Heart right ventricle (tissue), 16 donors: ENCODE measurements at regions not wholly inside any gene's neighbourhood (a gene's known extent, or its start where the extent isn't known, plus 50 kb on each side); places are given as distances from the start of the nearest gene placed in this dataset.

Experiments used
- ATAC-seq, 8 donors: fragments of 200-7000 bp; cut with Tn5 transposase; one replicate each; pipeline ENCODE4 v1.9.1; 2020; ENCODE audit warnings: mild to moderate bottlenecking in 8 of 8, moderate library complexity in 8 of 8, moderate number of reproducible peaks in 1 of 8
- DNase-seq, 2 donors: peaks; one replicate each; pipeline ENCODE4 v3.0.0-alpha.2; 2020
- H3K27ac ChIP-seq, 10 donors: fragments of 200-600 bp; sonication (generic) in 2 of 10; one replicate each; pipeline versions ENCODE4 v1.5.0 to v1.8.0; 2020 to 2022; ENCODE audit warnings: mild to moderate bottlenecking in 3 of 10
- H3K27me3 ChIP-seq, 7 donors: fragments of 200-600 bp; one replicate each; pipeline ENCODE4 v1.8.0; 2021 to 2022; ENCODE audit warnings: mild to moderate bottlenecking in 2 of 7
- H3K36me3 ChIP-seq, 9 donors: fragments of 200-600 bp; sonication (generic) in 1 of 9; one replicate each; pipeline versions ENCODE4 v1.5.0 to v1.8.0; 2020 to 2022; ENCODE audit warnings: mild to moderate bottlenecking in 2 of 9
- H3K4me1 ChIP-seq, 9 donors: fragments of 200-600 bp; sonication (generic) in 1 of 9; one replicate each; pipeline versions ENCODE4 v1.5.0 to v1.8.0; 2020 to 2022; ENCODE audit warnings: mild to moderate bottlenecking in 4 of 9
- H3K4me3 ChIP-seq, 10 donors: fragments of 200-600 bp; sonication (generic) in 2 of 10; one replicate each; pipeline versions ENCODE4 v1.5.0 to v1.8.0; 2020 to 2022; ENCODE audit warnings: mild to moderate bottlenecking in 7 of 10, moderate library complexity in 2 of 10
- H3K9me3 ChIP-seq, 11 donors: fragments of 200-600 bp in 10 of 11; sonication (generic) in 2 of 11; one replicate each; pipeline versions ENCODE4 v1.5.0 to v1.8.0; 2013 to 2022; ENCODE audit warnings: mild to moderate bottlenecking in 2 of 11, control low read depth in 1 of 11, moderate library complexity in 1 of 11
- WGBS, 2 donors: extraction: QIAGEN DNeasy Blood & Tissue Kit; methylation state at CpG; one replicate each; pipeline ENCODE4 v1.1.7; 2013; ENCODE audit warnings: inconsistent platforms in 1 of 2; 5-methylcytosine and 5-hydroxymethylcytosine counted together
- intact Hi-C, 10 donors: fragments of 100-400 bp; cut with DNase I; formaldehyde crosslinking; loops; one replicate each; pipeline versions ENCODE4 v1.11.1 to v1.14.2; 2022
- TF ChIP-seq, protein P1 (sequence below), 9 donors: fragments of 200-600 bp; sonication (generic) in 2 of 9; IDR thresholded peaks; one replicate each; pipeline versions ENCODE4 v1.5.0 to v1.8.0; 2021 to 2022; ENCODE audit warnings: antibody characterized with exemption in 9 of 9, mild to moderate bottlenecking in 5 of 9, moderate library complexity in 1 of 9
- donor health status: Arrhythmogenic right ventricular cardiomyopathy.
- donor health status: ischemic (EF 13 %, LVEDD 7.1; RV severe dilation, severe dysfunction).
- donor health status: healthy with polysubstance abuse.
- donor health status: DM: no; HTN: yes; CAD: no.
- donor health status: DM: no; HTN: no; CAD: no.
- donor health status: ischemic (EF 25% LVEDD 6.9; RV normal size, moderate dysfunction).
- donor health status: ischemic (EF 25% LVEDD 5.7; RV mildly dilated, moderate dysfunction).
- donor health status: healthy.
- donor health status: DM: yes; HTN: yes; CAD: no.
- donor health status: Ischemic cardiomyopathy.
- donor health status: ischemic (EF 35%, LVEDD 5.7; RV mildly dilated, moderate dysfunction).
- donor health status: nonischemic (EF 11% LVEDD 7.7; RV severe dilation, severe dysfunction).
- donor health status: DM: yes; HTN: yes; CAD: no.
- donor health status: PGD.
- donor health status: ischemic (EF 29% LVEDD 5.4; RV normal size, mild dysfunction).
- donor health status: nonischemic (EF 23%, LVEDD 6.1; RV moderate dilation, normal function).

DNA sequence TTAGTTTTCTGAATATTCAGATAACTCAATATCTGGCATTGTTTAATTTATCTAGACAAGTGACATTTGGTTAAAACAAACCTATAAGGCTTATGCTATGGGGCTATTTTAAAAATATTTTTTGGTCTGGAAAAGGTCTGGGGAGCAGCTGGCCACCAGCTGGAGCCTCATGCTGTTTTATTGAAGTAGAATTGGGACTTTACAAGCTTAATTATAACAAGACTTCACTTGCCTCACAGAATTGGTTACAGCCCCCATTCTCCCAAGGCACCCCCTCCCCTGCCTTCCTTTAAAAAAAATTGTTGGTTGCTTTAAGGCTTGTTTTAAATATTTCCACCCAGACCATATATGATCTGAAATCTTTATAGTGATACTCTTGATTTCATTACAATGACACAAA, 453.9 kb downstream of the ADAMTS20 start:
- intact Hi-C loops, result loop anchor here in 1 of 10 donors (10.0 kb wide), 1 partner anchor 503 kb away; no protein-coding TSS in a partner anchor
- H3K36me3 ChIP-seq, result no peaks in the 10 kb centered on the region
- DNase-seq, result no peak
- H3K4me1 ChIP-seq, result peaks cover 0 to 9% (median 0%) of the 10 kb centered on the region in 9 donors
- peak in 1 of 8 donors; percentile 58 for ATAC-seq
- no peaks in the 10 kb centered on the region for H3K9me3 ChIP-seq
- H3K27me3 ChIP-seq, result no peaks in the 10 kb centered on the region
- no peak overlapping the region for H3K27ac ChIP-seq
- TF ChIP-seq, protein P1, sequence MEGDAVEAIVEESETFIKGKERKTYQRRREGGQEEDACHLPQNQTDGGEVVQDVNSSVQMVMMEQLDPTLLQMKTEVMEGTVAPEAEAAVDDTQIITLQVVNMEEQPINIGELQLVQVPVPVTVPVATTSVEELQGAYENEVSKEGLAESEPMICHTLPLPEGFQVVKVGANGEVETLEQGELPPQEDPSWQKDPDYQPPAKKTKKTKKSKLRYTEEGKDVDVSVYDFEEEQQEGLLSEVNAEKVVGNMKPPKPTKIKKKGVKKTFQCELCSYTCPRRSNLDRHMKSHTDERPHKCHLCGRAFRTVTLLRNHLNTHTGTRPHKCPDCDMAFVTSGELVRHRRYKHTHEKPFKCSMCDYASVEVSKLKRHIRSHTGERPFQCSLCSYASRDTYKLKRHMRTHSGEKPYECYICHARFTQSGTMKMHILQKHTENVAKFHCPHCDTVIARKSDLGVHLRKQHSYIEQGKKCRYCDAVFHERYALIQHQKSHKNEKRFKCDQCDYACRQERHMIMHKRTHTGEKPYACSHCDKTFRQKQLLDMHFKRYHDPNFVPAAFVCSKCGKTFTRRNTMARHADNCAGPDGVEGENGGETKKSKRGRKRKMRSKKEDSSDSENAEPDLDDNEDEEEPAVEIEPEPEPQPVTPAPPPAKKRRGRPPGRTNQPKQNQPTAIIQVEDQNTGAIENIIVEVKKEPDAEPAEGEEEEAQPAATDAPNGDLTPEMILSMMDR (IDR thresholded peaks at IDR 0.05), result no peak
- H3K4me3 ChIP-seq, result no peak overlapping the region

DNA sequence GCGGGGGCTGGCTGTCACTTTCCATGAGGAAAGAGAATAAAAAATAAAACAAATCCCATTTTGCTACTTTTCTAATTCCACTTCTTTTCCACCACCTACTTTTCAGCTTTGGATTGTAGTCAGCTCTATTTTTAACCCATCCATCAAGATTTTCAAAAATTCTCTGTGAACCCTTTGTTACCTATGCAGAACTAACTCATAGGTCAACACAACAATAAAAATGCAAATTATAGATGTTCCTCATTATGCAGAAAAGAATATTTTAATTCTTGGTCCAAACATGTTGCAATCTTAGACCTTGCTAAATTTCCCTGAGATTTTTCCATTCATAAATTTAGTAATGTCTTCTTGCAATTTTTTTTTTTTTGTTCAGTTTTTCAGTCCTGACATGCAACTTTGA, 454.5 kb downstream of the ADAMTS20 start:
- Histone ChIP-seq H3K27me3 (no peaks in the 10 kb centered on the region), H3K9me3 (no peaks in the 10 kb centered on the region), H3K27ac (no peak overlapping the region), H3K4me3 (no peak overlapping the region), H3K4me1 (peaks cover 0 to 9% (median 0%) of the 10 kb centered on the region in 9 donors), H3K36me3 (no peaks in the 10 kb centered on the region)
- intact Hi-C loops, result loop anchor here in 1 of 10 donors (10.0 kb wide), 1 partner anchor 503 kb away; no protein-coding TSS in a partner anchor
- WGBS, 2 donors, result 67 to 87% methylated on average over 1 of the region's 1 CpG
- TF ChIP-seq, protein P1 (IDR thresholded peaks at IDR 0.05), result no peak
- no peak for ATAC-seq
- DNase-seq, result no peak

DNA sequence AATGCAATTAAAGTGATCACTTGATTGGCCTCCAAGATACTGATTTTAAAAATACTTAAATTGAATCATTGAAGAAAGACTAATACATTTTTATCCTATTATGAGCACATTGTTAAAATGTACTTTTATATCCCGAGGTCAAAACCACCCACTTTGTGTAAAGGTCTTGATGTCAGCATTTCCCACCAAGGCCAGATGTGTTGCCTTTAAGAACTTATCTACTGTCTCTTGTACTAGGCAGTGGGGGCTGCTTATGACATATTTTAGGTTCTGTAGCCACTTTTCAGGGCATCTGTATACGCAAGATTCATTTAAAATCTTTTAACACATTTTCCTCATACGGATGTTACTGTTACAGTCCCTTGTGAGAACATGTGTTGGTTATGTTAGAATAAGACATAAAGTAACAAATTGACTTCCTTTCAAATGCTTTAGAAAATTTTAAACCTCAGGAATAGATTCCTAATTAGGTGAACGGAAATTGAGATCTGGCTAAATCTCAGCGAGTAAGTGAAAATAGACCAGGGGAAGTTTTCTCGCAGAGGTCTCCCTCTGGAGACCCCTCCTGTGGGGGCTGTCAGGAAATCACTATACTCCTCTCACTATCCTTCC, 456.2 kb downstream of the ADAMTS20 start:
- peaks cover 0 to 9% (median 0%) of the 10 kb centered on the region in 9 donors for H3K4me1 ChIP-seq
- DNase-seq, result no peak
- H3K4me3 ChIP-seq, result no peak overlapping the region
- no peaks in the 10 kb centered on the region for H3K36me3 ChIP-seq
- ATAC-seq, result peak in 4 of 8 donors; percentile 12 to 55 (median 40)
- WGBS, 2 donors, result 44 to 49% methylated on average over 6 of the region's 6 CpGs
- TF ChIP-seq, protein P1 (IDR thresholded peaks at IDR 0.05), result no peak
- intact Hi-C loops, result loop anchor here in 1 of 10 donors (10.0 kb wide), 1 partner anchor 501 kb away; no protein-coding TSS in a partner anchor
- no peak overlapping the region for H3K27ac ChIP-seq
- H3K9me3 ChIP-seq, result no peaks in the 10 kb centered on the region
- no peaks in the 10 kb centered on the region for H3K27me3 ChIP-seq

DNA sequence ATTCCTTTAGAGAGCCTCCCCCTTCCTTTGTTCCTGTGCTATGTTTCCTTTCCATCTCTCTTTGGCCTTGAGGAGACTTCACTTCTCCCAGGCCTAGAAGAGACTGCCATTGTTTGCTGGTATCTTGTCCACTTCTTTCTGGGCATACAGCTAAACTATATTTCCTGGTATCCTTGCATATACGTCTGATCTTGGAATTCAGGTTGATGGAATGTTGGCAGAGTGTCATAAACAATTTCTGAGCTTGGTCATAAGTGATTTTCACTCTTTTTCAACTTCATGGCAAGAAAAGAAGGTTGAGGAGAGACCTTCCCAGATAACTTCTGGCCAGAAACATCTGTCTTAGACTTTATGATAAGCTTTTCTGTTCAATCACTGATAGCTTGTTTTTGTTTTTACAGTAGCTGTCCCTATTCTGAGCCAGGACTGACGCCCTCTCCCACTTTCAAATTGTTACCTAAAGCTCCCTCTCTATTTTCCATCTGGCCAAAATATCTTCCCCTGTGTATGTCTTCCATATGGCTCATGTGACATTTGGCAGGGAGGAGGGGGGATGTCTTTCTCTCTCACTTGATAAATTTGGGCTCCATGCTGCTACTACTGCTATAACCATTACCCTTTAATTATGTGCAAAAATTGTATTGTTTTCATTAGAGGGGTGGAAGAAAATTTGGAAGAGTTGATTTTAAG, 457.0 kb downstream of the ADAMTS20 start:
- no peaks in the 10 kb centered on the region for H3K27me3 ChIP-seq
- DNase-seq, result no peak
- intact Hi-C loops, result loop anchor here in 1 of 10 donors (10.0 kb wide), 1 partner anchor 500 kb away; no protein-coding TSS in a partner anchor
- peaks cover 0 to 9% (median 0%) of the 10 kb centered on the region in 9 donors for H3K4me1 ChIP-seq
- WGBS, 2 donors, result 55 to 58% methylated on average over 2 of the region's 2 CpGs
- TF ChIP-seq, protein P1 (IDR thresholded peaks at IDR 0.05), result no peak
- no peak overlapping the region for H3K4me3 ChIP-seq
- H3K27ac ChIP-seq, result no peak overlapping the region
- no peak for ATAC-seq
- no peaks in the 10 kb centered on the region for H3K36me3 ChIP-seq
- H3K9me3 ChIP-seq, result no peaks in the 10 kb centered on the region
